Esophagus muscularis mucosa (tissue), 3 donors: ENCODE measurements at regions not wholly inside any gene's neighbourhood (a gene's known extent, or its start where the extent isn't known, plus 50 kb on each side); places are given as distances from the start of the nearest gene placed in this dataset.
"Not testable (repeated sequence)": the region's sequence is repeated elsewhere in the genome, so short reads cannot be mapped to it uniquely, and the experiment has no call there.

ENCODE experiments used
- POLR2AphosphoS5 ChIP-seq, 2 donors: sonication (generic); formaldehyde crosslinking; IDR thresholded peaks; one replicate each; pipeline ENCODE4 v1.6.1; 2017; ENCODE audit warnings: antibody characterized with exemption in 2 of 2
- TF ChIP-seq, protein P1 (sequence below), 3 experiments: fragments of 200-600 bp in 2 of 3; fragments of 450-650 bp in 1 of 3; sonication (generic) in 2 of 3; IDR thresholded peaks; one replicate each; pipeline ENCODE4 v1.5.1; 2017 to 2019; ENCODE audit warnings: antibody characterized with exemption in 3 of 3, mild to moderate bottlenecking in 2 of 3, moderate library complexity in 1 of 3

DNA sequence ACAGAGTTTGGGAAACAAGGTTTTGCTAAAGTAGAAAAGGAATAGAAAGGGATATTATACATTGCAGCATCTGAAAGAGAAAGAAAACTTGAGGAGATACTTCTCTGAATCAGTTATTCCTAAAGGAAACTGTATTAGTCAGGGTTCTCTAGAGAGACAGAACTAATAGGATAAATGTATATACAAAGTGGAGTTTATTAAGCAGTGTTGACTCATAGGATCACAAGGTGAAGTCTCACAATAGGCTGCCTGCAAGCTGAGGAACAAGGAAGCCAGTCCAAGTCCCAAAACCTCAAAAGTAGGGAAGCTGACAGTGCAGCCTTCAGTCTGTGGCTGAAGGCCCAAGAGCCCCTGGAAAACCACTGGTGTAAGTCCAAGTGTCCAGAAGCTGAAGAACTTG lies 167.6 kb upstream of the TMEM106B start:
- TF ChIP-seq, protein P1, sequence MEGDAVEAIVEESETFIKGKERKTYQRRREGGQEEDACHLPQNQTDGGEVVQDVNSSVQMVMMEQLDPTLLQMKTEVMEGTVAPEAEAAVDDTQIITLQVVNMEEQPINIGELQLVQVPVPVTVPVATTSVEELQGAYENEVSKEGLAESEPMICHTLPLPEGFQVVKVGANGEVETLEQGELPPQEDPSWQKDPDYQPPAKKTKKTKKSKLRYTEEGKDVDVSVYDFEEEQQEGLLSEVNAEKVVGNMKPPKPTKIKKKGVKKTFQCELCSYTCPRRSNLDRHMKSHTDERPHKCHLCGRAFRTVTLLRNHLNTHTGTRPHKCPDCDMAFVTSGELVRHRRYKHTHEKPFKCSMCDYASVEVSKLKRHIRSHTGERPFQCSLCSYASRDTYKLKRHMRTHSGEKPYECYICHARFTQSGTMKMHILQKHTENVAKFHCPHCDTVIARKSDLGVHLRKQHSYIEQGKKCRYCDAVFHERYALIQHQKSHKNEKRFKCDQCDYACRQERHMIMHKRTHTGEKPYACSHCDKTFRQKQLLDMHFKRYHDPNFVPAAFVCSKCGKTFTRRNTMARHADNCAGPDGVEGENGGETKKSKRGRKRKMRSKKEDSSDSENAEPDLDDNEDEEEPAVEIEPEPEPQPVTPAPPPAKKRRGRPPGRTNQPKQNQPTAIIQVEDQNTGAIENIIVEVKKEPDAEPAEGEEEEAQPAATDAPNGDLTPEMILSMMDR (IDR thresholded peaks at IDR 0.05), result not testable (repeated sequence)
- TF ChIP-seq POLR2AphosphoS5 (IDR thresholded peaks at IDR 0.05), result not testable (repeated sequence)
